HG02678 (cell line): ENCODE measurements at regions not wholly inside any gene's neighbourhood (a gene's known extent, or its start where the extent isn't known, plus 50 kb on each side); places are given as distances from the start of the nearest gene placed in this dataset.
A peak's percentile ranks its signal among the peaks of the same experiment; 100 is the strongest.

Experiments used
- ATAC-seq: cut with Tn5 transposase; IDR thresholded peaks from one replicate; pipeline ENCODE4 v1.9.1; 2021; ENCODE audit warnings: mild to moderate bottlenecking, moderate library complexity; ENCODE audit not compliant: unreplicated experiment

DNA sequence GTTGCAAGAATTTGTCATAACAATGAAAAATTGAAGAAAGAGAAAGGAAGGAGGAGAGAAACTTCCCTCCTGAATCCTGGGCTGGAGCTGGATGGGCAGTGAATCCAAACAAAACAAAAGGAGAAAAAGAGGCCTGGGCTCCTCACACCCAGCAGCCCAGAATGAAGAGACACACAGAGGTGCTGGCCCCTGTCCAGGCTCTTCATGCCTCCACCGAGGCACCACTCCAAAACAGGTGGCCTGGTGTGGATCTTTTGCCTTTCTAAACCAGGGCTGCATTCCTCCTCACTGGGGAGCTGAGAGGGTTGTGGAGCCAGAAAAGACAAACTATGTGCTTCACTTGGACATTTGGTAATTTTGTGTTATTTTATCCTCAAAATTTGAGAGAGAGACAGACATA is 76.0 kb downstream of the FAM124B start:
- ATAC-seq: no peak

DNA sequence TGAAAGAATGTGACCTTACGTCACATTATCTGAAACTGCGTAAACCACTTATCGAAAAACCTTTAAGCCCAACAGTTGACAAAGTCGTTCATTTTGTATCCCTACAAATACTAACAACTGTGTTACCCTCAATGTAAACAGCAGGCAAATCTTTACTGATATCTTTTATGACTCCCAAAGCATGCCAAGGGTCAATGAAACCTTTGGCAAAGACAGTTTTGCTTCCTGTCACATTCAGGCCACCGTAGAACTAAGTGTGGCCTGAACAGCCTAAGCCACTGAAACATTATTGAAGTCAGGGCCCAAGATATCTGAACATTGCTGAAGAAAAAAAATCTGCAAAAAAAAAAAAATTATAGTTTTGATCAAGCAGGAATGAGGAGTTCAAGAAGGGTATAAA is 77.3 kb downstream of the FAM124B start:
- ATAC-seq: no peak

GRCh38 chr2:224320660-224321059 is 81.2 kb downstream of the FAM124B start:
- ATAC-seq: no peak

DNA sequence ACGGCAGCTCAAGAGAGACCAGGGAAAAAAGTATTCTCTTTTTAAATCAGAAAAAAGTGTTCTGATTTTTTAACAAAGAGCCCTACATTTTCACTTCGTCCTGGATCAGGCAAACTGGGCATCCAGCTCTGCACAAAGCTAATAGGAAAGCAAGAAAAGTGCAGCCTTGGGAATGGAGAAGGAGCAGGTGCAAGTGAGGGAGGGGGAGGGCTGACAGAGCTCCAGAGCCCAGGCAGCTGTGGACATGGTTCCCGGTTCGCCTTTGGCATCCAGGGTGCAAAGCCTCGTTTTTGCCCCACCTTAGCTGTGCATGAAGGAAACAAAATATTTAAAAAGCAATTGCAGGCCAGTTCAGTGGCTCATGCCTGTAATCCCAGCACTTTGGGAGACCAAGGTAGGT is 82.2 kb downstream of the FAM124B start:
- no peak for ATAC-seq

DNA sequence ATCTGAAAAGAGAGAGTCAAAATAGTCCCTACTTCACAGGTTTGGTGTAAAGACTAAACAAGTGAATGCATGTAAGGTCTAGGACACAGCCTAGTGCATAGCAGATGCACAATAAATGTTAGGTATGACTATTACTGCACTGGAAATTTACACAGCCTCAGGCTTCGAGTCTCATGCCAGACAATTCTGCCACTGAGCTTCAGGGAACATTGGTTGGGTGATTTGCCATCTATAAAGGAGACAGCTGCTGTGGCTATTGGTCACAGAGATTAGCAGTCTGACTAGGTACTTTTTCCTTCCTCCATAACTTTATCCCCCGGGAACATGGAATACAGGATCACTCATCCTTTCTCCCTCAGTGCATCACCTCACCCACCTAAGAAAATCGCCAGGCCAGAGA is 89.2 kb downstream of the FAM124B start:
- ATAC-seq: no peak

DNA sequence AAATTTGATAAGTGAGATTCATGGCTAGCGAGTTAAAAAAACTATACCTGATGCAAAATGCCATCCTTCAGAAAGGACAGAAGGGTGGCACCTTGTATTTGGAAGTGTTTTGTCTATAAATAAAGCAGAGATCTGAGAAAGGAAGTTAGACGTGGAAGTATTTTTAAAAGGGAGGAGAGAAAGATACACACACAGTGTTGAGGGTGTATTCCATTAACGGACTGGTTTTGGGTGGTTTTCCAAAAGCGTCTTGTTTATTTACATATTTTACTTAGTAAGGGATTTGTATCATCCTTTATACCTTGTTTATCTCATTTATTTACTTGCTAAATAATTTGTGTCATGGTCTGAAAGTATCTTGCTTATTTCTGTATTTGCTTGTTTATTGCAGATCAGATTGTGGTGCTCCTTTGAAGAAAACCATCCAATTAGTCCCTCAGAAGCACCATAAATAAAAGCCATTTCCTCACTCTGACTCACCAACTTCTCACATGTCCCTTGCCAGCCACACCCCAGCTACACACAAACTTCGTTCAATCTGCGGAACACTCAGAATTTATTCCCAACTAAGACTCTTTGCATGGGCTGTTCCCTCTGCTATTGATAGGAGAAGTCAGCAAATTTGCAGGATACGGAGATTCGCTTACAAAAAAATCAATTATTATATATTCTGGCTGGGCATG is 90.8 kb downstream of the FAM124B start:
- ATAC-seq: no peak

GRCh38 chr2:224309176-224309575 is 92.7 kb downstream of the FAM124B start:
- no peak for ATAC-seq

GRCh38 chr2:224308272-224308911 is 93.5 kb downstream of the FAM124B start:
- ATAC-seq: peak; percentile 93

DNA sequence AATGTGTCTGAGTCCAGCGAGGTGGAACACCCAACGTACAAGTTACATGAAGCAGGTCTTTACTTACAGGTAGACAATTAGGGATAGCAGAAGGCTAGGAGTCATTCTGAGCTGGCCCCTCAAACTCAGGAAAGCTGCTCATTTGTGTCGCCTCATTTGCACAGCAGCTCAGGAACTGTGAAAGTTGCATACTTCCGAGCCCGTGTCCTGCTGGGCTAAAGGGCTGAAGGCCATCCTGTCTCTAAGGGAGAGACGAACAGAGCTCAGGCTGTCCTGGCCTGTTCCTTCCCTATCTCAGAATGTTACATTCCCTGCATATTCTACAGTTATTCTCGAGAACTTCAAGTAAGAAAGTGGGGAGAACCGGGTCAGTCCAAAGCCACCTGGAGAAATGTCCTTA is 99.0 kb downstream of the FAM124B start:
- ATAC-seq: no peak

- ATAC-seq: no peak
Measured at GRCh38 chr2:224293976-224294375, 107.9 kb downstream of the FAM124B start.

GRCh38 chr2:224287531-224287930 is 114.4 kb downstream of the FAM124B start:
- ATAC-seq: no peak

GRCh38 chr2:224286923-224287322 is 115.0 kb downstream of the FAM124B start:
- no peak for ATAC-seq

DNA sequence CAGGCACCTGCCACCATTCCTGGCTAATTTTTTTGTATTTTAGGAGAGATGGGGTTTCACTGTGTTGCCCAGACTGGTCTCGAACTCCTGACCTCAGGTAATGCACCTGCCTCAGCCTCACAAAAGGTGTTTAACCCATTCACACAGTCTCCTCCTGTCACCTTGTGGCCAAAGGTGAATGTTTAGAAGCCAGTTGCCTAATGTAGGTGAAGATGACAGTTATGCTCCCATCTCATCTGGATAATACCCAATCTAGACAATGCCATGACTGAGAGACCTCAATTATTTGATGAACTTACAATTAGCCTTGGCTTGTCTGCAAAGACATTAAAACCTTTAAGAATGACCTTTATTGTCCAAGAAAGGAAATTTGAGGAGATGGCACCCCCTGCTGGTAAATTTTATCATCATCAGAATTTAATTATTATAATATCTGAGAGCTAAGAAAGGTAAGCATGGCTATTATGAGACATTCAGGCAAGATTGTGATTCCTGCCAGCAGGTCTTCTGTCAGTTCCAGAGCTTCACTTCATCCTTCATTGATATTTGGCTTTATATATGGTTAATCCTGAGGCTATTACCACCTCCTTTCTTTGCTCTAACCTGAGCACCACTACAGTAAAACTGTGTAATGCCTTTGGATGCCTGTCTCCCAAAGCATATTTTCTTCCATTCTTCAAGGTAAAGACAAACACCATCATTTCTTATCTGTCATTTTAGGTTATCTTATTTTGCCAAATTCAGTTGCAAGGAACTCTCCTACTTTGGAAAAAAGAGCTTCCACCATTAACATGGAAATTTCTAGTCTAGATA is 117.6 kb downstream of the FAM124B start:
- ATAC-seq: peak; percentile 41

- ATAC-seq: no peak
Measured at GRCh38 chr2:224283466-224283965, 118.4 kb downstream of the FAM124B start.

DNA sequence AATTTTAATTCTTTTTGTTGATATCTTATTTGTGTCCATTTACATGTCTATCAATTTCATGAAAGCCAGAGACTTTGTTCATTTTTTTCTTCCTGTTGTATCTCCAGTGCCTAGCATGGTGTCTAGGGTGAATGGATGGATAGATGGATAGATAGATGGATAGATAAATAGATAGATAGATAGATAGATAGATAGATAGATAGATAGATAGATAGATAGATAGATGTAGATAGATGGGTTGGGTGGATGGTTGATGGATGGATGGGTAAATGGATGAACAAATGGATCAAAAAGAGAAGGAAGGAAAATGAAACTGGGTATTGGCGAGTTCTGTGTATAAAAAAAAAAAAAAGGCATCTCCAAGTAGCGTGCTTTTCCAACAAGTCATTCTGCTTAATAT is 120.5 kb downstream of the FAM124B start:
- ATAC-seq: no peak

GRCh38 chr2:224278531-224278930 is 123.4 kb downstream of the FAM124B start:
- no peak for ATAC-seq

DNA sequence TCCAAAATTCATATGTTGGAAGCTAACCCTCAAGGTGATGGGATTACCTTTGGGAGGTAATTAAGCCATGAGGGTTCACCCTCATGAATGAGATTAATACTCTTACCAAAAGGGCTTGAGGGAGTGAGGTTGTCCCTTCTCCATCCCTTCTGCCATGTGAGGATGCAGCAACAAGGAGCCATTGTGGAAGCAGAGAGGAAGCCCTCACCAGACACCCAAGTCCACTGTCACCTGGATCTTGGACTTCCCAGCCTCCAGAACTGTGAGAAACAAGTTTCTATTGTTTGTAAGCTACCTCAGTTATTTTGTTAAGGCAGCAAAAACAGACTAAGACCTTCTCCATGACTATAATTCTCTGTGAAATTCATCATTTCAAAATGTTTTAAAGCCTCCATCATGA is 125.7 kb downstream of the FAM124B start:
- no peak for ATAC-seq

- ATAC-seq: no peak
Measured at GRCh38 chr2:224272237-224272910, 129.5 kb downstream of the FAM124B start.

- no peak for ATAC-seq
Measured at GRCh38 chr2:224271617-224272236, 130.2 kb downstream of the FAM124B start.

GRCh38 chr2:224268441-224268840 is 133.5 kb downstream of the FAM124B start:
- no peak for ATAC-seq

DNA sequence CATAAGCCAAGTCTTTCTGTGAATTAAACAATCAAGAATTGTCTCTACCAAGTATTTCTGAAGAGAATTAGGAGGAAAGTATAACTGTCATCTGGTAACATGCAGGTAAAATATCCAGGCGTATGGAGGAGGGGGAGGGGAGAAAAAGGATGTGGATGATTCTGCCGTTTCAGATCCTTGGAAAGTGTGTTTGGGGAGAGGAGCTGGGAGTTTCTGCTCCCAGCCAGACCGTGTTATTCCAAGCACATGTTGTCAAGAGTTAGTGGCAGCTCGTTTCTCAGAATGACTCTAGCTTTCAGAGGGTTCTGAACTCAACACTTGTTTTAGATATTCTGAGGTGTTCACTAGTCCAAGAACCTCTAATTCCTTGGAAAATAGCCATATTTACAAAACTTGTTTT is 137.6 kb downstream of the FAM124B start:
- no peak for ATAC-seq
